PC-9 (cell line): ENCODE measurements at regions not wholly inside any gene's neighbourhood (a gene's known extent, or its start where the extent isn't known, plus 50 kb on each side); places are given as distances from the start of the nearest gene placed in this dataset.

ENCODE experiments used
- EZH2 ChIP-seq: fragments of 200-600 bp; sonication (generic); IDR thresholded peaks from 2 replicates; pipeline ENCODE4 v1.8.0; 2017; ENCODE audit warnings: antibody characterized with exemption, low read depth
- TF ChIP-seq, protein P1 (sequence below): fragments of 200-600 bp; sonication (generic); conservative IDR thresholded peaks from 2 replicates; pipeline ENCODE4 v1.6.1; 2017; ENCODE audit warnings: mixed run types, antibody characterized with exemption, mild to moderate bottlenecking, moderate library complexity

DNA sequence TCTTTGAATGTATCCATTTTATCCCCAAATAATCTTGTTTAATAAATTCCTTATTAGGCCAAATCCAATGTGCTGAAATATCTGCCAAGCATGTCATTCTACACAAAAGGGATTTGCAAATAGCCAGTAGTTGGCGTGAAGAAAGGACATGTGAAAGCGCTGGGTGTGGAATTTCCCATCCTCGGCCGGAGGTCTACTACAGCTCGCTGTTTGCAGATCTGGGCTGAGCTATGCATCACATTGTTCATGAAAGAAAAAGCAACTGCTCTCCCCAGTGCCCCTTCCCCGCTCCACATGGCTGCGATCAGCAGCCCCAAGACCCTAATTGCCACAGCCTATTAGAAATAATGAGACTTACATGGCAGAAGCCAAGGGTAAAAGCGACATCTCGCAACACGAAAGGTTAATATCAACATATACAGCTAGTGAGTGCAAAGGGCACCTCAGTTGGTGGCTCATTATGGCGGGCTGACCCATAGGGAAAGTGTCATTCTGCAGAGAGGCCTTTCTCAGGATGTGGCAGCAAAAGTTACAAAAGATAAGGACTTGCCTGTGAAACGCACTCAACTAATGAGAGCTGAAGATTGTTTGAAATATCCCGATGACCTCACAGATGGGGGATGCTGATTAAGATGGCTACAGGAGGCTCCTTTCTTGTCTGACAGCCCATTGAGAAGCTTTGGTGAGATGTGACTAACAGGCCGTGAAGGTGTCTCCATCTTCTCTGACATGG is 126.9 kb upstream of the CYP1B1 start:
- TF ChIP-seq, protein P1, sequence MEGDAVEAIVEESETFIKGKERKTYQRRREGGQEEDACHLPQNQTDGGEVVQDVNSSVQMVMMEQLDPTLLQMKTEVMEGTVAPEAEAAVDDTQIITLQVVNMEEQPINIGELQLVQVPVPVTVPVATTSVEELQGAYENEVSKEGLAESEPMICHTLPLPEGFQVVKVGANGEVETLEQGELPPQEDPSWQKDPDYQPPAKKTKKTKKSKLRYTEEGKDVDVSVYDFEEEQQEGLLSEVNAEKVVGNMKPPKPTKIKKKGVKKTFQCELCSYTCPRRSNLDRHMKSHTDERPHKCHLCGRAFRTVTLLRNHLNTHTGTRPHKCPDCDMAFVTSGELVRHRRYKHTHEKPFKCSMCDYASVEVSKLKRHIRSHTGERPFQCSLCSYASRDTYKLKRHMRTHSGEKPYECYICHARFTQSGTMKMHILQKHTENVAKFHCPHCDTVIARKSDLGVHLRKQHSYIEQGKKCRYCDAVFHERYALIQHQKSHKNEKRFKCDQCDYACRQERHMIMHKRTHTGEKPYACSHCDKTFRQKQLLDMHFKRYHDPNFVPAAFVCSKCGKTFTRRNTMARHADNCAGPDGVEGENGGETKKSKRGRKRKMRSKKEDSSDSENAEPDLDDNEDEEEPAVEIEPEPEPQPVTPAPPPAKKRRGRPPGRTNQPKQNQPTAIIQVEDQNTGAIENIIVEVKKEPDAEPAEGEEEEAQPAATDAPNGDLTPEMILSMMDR = no peak
- no peak for TF ChIP-seq EZH2
